HG03520 (cell line): ENCODE measurements at regions not wholly inside any gene's neighbourhood (a gene's known extent, or its start where the extent isn't known, plus 50 kb on each side); places are given as distances from the start of the nearest gene placed in this dataset.

Experiments
- ATAC-seq: cut with Tn5 transposase; IDR thresholded peaks from one replicate; pipeline ENCODE4 v1.9.1; 2021; ENCODE audit warnings: mild to moderate bottlenecking, moderate library complexity; ENCODE audit not compliant: unreplicated experiment

- no peak for ATAC-seq
Observed at GRCh38 chr1:80891871-80892270, 908.9 kb upstream of the ADGRL2 start.

- ATAC-seq = no peak
Observed at GRCh38 chr1:80882553-80882952, 918.2 kb upstream of the ADGRL2 start.

DNA sequence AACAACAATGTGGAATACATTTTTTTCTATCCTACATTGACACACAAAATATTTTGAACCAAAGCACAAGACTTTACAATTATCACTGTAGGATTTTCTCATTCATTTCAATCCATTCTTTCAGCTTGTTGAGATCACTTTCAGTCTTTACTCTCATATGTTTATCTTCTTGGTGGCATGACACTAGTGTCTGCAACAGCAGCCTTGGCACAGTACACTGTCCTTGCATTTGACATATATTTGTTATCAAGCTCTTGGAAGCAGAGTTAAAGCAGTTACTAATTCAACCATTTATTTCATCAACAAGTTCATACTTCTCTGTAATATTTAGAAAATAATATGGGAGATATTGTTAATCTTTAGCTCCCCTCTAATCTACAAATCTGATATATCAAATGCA is 922.4 kb upstream of the ADGRL2 start:
- ATAC-seq = no peak

GRCh38 chr1:80876035-80876434 is 924.7 kb upstream of the ADGRL2 start:
- no peak for ATAC-seq

GRCh38 chr1:80869299-80869698 is 931.4 kb upstream of the ADGRL2 start:
- ATAC-seq = no peak

DNA sequence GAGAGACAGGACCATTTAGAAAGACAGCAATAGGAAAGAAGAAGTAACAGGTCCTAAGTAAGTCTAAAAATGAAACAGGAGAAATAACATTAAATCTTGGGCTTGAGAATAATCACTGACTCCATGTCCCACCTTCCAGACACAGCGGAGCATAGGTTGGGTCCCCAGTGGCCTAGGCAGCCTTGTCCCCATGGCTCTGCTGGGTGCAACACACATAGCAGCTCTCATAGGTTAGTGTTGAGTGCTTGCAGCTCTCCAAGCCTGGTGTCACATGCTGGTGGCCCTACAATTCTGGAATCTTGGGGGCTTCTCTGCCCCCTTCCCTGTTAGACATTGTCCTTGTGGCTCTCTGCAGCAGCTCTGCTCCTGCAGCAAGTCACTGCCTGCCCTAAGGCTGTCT is 952.8 kb upstream of the ADGRL2 start:
- ATAC-seq = no peak

GRCh38 chr1:80846966-80847365 is 953.8 kb upstream of the ADGRL2 start:
- ATAC-seq = no peak

GRCh38 chr1:80842796-80843195 is 957.9 kb upstream of the ADGRL2 start:
- ATAC-seq = no peak

- no peak for ATAC-seq
Observed at GRCh38 chr1:80841261-80841660, 959.5 kb upstream of the ADGRL2 start.

- no peak for ATAC-seq
Observed at GRCh38 chr1:80837066-80837465, 963.7 kb upstream of the ADGRL2 start.

GRCh38 chr1:80836505-80836904 is 964.2 kb upstream of the ADGRL2 start:
- no peak for ATAC-seq

DNA sequence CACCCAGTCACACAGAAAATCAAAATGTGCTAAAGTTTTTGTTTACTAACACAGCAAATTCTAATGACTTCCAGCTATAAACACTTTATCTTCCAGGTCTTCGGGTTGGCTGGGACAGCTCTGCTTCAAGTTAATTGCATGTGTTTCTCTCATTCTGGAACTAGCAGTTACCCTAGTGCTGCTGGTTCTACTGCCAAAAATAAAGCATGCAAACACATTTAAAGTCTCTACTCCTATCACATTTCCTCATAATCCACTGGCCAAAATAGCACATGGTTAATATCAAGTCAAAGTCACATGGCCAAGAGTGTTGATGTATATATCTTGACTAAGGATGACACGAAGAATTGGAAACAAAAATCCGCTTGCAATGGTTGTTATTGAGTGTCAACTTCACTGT is 973.1 kb upstream of the ADGRL2 start:
- no peak for ATAC-seq

DNA sequence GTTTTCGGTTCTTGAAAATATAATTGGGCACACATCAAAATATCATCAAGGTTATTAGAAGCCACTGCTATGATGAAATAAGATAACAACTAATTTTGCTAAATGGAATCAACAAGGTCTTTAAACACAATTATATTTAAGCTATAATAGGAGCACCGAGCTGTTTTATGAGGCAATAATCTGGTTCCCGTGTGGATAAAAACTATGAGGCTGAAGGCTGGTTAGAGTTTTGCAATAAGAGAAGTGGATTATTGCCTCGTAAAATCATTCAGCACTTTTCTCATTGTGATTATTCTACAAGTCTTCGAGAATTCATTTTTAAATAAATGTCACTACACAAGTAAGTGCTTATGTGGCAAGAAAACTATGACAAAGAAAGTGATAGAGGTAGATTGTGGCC is 975.7 kb upstream of the ADGRL2 start:
- no peak for ATAC-seq

- no peak for ATAC-seq
Observed at GRCh38 chr1:80818211-80818610, 982.5 kb upstream of the ADGRL2 start.

DNA sequence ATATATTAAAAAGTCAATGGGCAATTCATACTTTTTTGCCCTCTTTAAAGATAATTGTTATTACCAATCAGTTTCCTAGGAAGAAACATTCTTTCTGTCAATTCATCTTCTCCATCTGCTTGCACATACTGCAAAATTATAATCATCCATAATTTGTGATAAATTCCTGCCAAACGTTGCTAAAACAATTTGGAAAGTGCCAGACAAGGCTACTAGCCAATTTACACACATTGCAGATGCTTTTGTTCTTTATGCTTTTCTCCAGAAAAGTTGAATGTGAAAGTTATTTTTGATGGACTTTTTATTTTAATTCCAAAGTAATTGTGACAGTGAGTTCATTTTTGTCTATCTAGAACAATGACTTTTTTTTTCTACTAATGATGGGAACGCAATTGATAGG is 992.8 kb upstream of the ADGRL2 start:
- no peak for ATAC-seq

GRCh38 chr1:80806431-80806830 is 994.3 kb upstream of the ADGRL2 start:
- no peak for ATAC-seq

DNA sequence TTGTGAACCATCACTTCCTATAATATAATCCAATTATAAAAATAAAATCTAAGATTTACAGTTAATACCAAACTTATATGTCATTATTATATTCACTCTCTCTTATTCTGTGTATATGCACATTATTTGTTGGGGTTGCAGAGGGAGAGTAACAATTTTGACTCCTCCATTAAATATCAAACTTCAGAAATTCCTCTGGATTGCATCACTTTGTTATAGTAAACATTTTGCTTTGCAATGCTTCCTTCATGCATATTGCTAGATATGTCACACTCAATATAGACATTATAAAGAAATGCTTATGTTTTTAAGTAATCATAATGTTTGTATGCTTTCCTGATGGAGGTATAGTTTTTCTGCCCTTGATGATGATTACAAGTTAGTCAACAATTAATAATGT is 999.0 kb upstream of the ADGRL2 start:
- no peak for ATAC-seq

- no peak for ATAC-seq
Observed at GRCh38 chr1:80799457-80799856, 1001.3 kb upstream of the ADGRL2 start.

GRCh38 chr1:80779275-80779674 is 1021.5 kb upstream of the ADGRL2 start:
- no peak for ATAC-seq

DNA sequence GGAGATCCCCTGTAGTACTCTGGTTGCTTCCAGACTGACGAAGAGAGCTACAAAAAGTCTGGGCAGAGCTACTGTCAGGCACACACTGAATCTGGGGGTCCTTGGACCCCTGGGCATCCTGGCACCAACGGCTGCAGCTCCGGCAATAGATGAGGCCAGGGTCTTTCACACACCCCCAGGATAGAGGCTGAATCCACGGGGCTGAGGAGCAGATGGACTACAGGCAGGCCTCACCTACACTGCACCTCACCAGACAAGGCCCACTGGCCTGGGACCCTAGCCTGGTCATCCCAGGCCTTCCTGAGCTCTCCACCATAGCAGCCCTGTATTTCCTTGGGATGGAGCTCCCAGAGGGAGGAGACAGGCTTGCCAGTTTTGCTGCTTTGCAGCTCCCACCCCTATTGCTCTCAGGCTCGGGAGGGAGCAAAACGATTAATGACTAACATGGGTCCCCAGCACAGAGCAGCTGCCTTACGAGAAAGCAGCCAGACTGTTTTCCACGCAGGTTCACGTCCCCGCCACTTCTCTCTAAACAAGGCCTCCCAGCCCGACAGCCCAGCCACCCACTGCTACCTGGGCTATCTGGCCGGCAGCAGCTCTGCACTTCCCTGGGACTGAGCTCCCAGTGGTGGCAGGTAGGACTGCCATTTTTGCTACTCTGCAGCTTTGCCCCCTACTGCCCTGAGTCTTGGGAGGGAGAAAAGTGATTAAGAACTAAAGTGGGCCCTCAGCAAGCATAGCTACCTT is 1022.5 kb upstream of the ADGRL2 start:
- ATAC-seq = no peak

GRCh38 chr1:80776266-80776665 is 1024.5 kb upstream of the ADGRL2 start:
- no peak for ATAC-seq

DNA sequence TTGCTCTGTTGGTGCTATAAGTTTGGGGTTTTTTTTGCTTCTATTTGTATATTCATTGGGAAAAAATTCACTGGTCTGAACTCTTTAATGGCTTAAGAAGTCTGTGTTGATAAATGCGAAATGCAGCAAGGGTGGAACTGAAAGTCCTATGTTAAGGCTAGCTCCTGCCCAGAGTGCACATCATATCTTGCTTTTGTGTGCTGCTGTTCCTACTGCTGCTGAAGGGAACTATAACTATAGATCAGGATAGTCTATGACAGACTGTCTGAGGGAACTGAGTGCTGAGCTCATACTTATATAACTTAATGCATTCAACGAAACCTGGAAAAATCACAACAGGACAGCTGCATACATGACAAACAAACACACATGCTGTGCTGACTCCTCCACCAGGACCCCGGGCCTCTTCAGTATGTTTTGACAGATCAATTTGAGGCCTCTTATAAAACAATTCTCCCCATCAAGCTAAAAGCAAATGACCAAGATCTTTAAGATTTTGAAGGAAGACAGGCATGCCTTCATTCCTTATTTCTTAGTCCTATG is 1031.5 kb upstream of the ADGRL2 start:
- ATAC-seq = no peak

DNA sequence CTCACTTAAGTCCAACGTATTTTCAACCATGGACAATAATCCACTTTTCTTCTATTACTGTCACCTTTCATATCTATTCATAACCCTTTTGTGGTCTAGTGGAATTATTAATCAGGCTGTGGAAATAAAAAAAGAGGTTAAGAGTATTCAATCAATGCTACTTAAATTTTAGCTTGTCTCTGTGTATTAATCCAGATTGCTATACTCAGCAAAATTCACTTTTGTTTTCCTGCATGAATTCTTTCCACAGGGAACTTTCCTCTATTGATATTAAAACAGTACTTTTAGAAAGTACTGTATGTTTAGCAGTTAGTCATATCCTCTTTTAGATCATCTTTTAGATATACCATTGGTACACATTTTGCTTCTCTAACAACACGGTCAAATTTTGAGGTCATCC is 1033.0 kb upstream of the ADGRL2 start:
- no peak for ATAC-seq
